Cortex of kidney (tissue), 1 donor: ENCODE measurements at regions not wholly inside any gene's neighbourhood (a gene's known extent, or its start where the extent isn't known, plus 50 kb on each side); places are given as distances from the start of the nearest gene placed in this dataset.
"Not testable (repeated sequence)": the region's sequence is repeated elsewhere in the genome, so short reads cannot be mapped to it uniquely, and the experiment has no call there.

Experiments
- DNase-seq: peaks from one replicate; lab custom pipeline; 2025; lab: John Stamatoyannopoulos, UW

GRCh38 chr10:64115908-64116643 is 594.9 kb downstream of the REEP3 start:
- no peak for DNase-seq

GRCh38 chr10:64116707-64117106 is 595.5 kb downstream of the REEP3 start:
- DNase-seq: no peak

- no peak for DNase-seq
These were observed 597.5 kb downstream of the REEP3 start for GRCh38 chr10:64118736-64119135.

GRCh38 chr10:64120301-64120980 is 599.2 kb downstream of the REEP3 start:
- DNase-seq: not testable (repeated sequence)

GRCh38 chr10:64130152-64130551 is 609.0 kb downstream of the REEP3 start:
- no peak for DNase-seq

GRCh38 chr10:64134676-64135075 is 613.5 kb downstream of the REEP3 start:
- no peak for DNase-seq

- no peak for DNase-seq
These were observed 621.2 kb downstream of the REEP3 start for GRCh38 chr10:64142395-64142794.

GRCh38 chr10:64148607-64149006 is 627.4 kb downstream of the REEP3 start:
- no peak for DNase-seq

GRCh38 chr10:64156166-64156565 is 635.0 kb downstream of the REEP3 start:
- no peak for DNase-seq

GRCh38 chr10:64158551-64158950 is 637.4 kb downstream of the REEP3 start:
- DNase-seq: no peak

- DNase-seq: no peak
These were observed 639.0 kb downstream of the REEP3 start for GRCh38 chr10:64159910-64160872.

GRCh38 chr10:64170791-64171190 is 649.6 kb downstream of the REEP3 start:
- DNase-seq: no peak

GRCh38 chr10:64173826-64174225 is 652.6 kb downstream of the REEP3 start:
- no peak for DNase-seq

GRCh38 chr10:64174666-64175255 is 653.6 kb downstream of the REEP3 start:
- no peak for DNase-seq

GRCh38 chr10:64175271-64175962 is 654.2 kb downstream of the REEP3 start:
- no peak for DNase-seq

- DNase-seq: no peak
These were observed 661.5 kb downstream of the REEP3 start for GRCh38 chr10:64182671-64183070.

- DNase-seq: no peak
These were observed 670.1 kb downstream of the REEP3 start for GRCh38 chr10:64191286-64191685.

- DNase-seq: no peak
These were observed 675.6 kb downstream of the REEP3 start for GRCh38 chr10:64196638-64197315.

GRCh38 chr10:64201936-64202335 is 680.7 kb downstream of the REEP3 start:
- DNase-seq: no peak

- DNase-seq: not testable (repeated sequence)
These were observed 683.3 kb downstream of the REEP3 start for GRCh38 chr10:64204504-64204903.

- no peak for DNase-seq
These were observed 685.2 kb downstream of the REEP3 start for GRCh38 chr10:64206409-64206808.
